Karpas-422 (cell line): ENCODE measurements at regions not wholly inside any gene's neighbourhood (a gene's known extent, or its start where the extent isn't known, plus 50 kb on each side); places are given as distances from the start of the nearest gene placed in this dataset.

Experiments used
- DNase-seq: peaks from one replicate; pipeline ENCODE4 v3.0.0-alpha.2; 2015
- H2AFZ ChIP-seq: fragments of 200-600 bp; sonication (generic); 2 replicates; pipeline ENCODE4 v1.6.1; 2014; ENCODE audit warnings: antibody characterized with exemption, low read length, mixed read lengths
- H3K27ac ChIP-seq: fragments of 200-600 bp; sonication (generic); 2 replicates; pipeline ENCODE4 v1.5.1; 2014; ENCODE audit warnings: mild to moderate bottlenecking, low read length, moderate library complexity
- H3K27me3 ChIP-seq: fragments of 200-600 bp; sonication (generic); 2 replicates; pipeline ENCODE4 v1.6.1; 2014; ENCODE audit warnings: low read length, mixed read lengths
- H3K36me3 ChIP-seq: fragments of 200-600 bp; sonication (generic); 2 replicates; pipeline ENCODE4 v1.6.1; 2014; ENCODE audit warnings: low read length, mixed read lengths; ENCODE audit not compliant: insufficient read depth
- H3K4me1 ChIP-seq: fragments of 200-600 bp; sonication (generic); 2 replicates; pipeline ENCODE4 v1.6.1; 2014; ENCODE audit warnings: mild to moderate bottlenecking, low read length, mixed read lengths
- H3K4me2 ChIP-seq: fragments of 200-600 bp; sonication (generic); 2 replicates; pipeline ENCODE4 v1.6.1; 2014; ENCODE audit warnings: low read length, low read depth, mild to moderate bottlenecking; ENCODE audit not compliant: poor library complexity, severe bottlenecking
- H3K4me3 ChIP-seq: fragments of 200-600 bp; sonication (generic); 2 replicates; pipeline ENCODE4 v1.5.1; 2014; ENCODE audit warnings: mild to moderate bottlenecking, antibody characterized with exemption, low read length, mixed read lengths
- H3K79me2 ChIP-seq: fragments of 200-600 bp; sonication (generic); 2 replicates; pipeline ENCODE4 v1.6.1; 2014; ENCODE audit warnings: mild to moderate bottlenecking, low read length, mixed read lengths
- H3K9ac ChIP-seq: fragments of 200-600 bp; sonication (generic); 2 replicates; pipeline ENCODE4 v1.6.0; 2014; ENCODE audit warnings: low read length
- H3K9me2 ChIP-seq: fragments of 200-600 bp; sonication (generic), shearing (Covaris generic); replicated peaks from 2 replicates; pipeline ENCODE4 v1.6.0; 2014; ENCODE audit warnings: mild to moderate bottlenecking, low read length, moderate library complexity; ENCODE audit not compliant: insufficient read depth
- H3K9me3 ChIP-seq: fragments of 300-700, 200-600 bp; sonication (generic); 2 replicates; pipeline ENCODE4 v1.6.1; 2014; ENCODE audit warnings: low read length, mixed read lengths
- H4K20me1 ChIP-seq: fragments of 200-600 bp; sonication (generic); 2 replicates; pipeline ENCODE4 v1.6.1; 2014; ENCODE audit warnings: mild to moderate bottlenecking, antibody characterized with exemption, low read length, low read depth; ENCODE audit not compliant: insufficient read depth

DNA sequence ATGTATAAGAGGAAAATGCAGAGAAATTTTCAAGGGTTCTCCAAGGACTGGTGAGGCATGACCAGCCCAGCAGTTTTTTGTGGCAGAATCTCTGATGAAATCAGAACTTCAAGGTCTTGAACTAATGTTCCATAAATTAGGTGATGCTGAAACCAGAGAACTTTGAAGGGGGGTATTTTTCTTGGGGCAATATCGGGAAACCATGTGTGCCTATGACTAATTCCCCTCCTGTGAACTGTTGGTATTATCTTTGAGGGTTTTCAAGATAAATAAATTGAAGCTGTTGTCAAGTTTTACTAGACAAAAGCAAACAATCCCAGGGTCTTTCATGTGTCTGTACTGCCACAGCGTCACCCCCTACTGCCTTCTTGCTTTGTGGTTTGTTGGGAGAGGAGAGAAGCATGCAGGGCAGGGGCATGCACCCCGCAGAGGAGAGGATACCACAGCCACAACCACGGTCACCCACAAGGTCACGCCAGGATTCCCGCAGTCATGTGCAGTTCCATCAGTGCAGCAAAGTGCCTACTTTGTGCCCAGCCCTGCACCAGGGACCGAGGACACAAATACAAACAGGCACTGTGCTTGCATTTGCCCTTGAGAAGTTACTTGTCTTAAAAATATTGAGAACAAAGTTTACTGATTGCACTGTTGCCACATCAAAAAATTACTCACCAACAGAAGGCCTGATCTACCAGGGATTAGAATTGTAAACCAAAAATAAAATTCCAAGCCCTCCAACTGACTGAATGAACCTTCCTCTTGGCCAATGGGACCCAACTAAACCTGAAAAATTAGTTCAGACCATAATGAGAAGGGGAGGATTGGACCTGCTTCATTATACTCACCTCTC, 413.3 kb upstream of the TRIB2 start:
- Histone ChIP-seq H3K27me3 (no peaks in the 10 kb centered on the region), H3K4me1 (no peaks in the 10 kb centered on the region), H3K4me2 (no peak overlapping the region), H3K79me2 (no peaks in the 10 kb centered on the region), H3K9me2 (no peaks in the 10 kb centered on the region), H3K9ac (no peak overlapping the region), H3K4me3 (no peak overlapping the region), H3K36me3 (no peaks in the 10 kb centered on the region), H3K27ac (no peak overlapping the region), H3K9me3 (no peaks in the 10 kb centered on the region), H4K20me1 (no peaks in the 10 kb centered on the region), H2AFZ (no peak overlapping the region)
- no peak for DNase-seq

DNA sequence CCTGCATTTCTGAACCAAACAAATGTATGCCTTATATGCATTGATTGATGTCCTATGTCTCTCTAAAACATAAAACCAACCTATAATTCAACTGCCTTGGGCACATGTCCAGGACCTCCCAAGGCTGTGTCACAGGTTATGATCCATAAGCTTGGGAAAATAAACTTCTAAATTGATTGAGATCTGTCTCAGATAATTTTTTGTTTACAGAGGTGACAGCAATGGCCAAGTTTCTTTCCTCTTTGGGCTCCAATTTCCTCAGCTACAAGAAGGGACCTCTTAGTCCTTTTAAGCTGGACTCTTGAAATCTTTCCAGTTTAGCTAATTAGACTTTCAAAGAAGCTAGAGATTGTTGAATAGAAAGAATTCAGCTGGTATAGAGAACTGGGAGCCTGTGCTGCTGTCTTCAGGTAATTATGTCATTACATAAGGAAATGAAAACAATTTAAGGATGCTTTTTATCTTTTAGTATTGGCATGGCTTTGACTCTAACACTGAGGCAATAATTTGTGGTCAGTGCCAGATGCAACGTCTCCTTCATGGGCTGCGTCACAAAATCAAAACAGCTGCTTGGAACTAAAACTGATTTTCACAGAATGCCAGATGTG, 412.1 kb upstream of the TRIB2 start:
- Histone ChIP-seq H3K9me3 (no peaks in the 10 kb centered on the region), H3K4me1 (no peaks in the 10 kb centered on the region), H3K4me2 (no peak overlapping the region), H3K79me2 (no peaks in the 10 kb centered on the region), H3K27me3 (no peaks in the 10 kb centered on the region), H3K9ac (no peak overlapping the region), H3K9me2 (no peaks in the 10 kb centered on the region), H3K4me3 (no peak overlapping the region), H4K20me1 (no peaks in the 10 kb centered on the region), H3K36me3 (no peaks in the 10 kb centered on the region), H3K27ac (no peak overlapping the region), H2AFZ (no peak overlapping the region)
- DNase-seq: no peak

- Histone ChIP-seq H3K9me2 (no peaks in the 10 kb centered on the region), H3K4me2 (no peak overlapping the region), H3K36me3 (no peaks in the 10 kb centered on the region), H3K79me2 (no peaks in the 10 kb centered on the region), H3K4me1 (no peaks in the 10 kb centered on the region), H2AFZ (no peak overlapping the region), H3K4me3 (no peak overlapping the region), H3K27ac (no peak overlapping the region), H3K9ac (no peak overlapping the region), H3K9me3 (no peaks in the 10 kb centered on the region), H3K27me3 (no peaks in the 10 kb centered on the region), H4K20me1 (no peaks in the 10 kb centered on the region)
- DNase-seq: no peak
Observed at GRCh38 chr2:12305931-12306330, 410.8 kb upstream of the TRIB2 start.

GRCh38 chr2:12310399-12310798, 406.3 kb upstream of the TRIB2 start:
- no peaks in the 10 kb centered on the region for H3K9me3 ChIP-seq
- H3K4me3 ChIP-seq: no peak overlapping the region
- H3K4me1 ChIP-seq: peaks cover 4% of the 10 kb centered on the region; the same call in 1 of the 2 replicates
- no peaks in the 10 kb centered on the region for H3K36me3 ChIP-seq
- H3K27me3 ChIP-seq: no peaks in the 10 kb centered on the region
- no peaks in the 10 kb centered on the region for H3K79me2 ChIP-seq
- H2AFZ ChIP-seq: no peak overlapping the region
- H4K20me1 ChIP-seq: no peaks in the 10 kb centered on the region
- H3K27ac ChIP-seq: no peak overlapping the region
- no peaks in the 10 kb centered on the region for H3K9me2 ChIP-seq
- no peak overlapping the region for H3K4me2 ChIP-seq
- DNase-seq: no peak
- no peak overlapping the region for H3K9ac ChIP-seq

DNA sequence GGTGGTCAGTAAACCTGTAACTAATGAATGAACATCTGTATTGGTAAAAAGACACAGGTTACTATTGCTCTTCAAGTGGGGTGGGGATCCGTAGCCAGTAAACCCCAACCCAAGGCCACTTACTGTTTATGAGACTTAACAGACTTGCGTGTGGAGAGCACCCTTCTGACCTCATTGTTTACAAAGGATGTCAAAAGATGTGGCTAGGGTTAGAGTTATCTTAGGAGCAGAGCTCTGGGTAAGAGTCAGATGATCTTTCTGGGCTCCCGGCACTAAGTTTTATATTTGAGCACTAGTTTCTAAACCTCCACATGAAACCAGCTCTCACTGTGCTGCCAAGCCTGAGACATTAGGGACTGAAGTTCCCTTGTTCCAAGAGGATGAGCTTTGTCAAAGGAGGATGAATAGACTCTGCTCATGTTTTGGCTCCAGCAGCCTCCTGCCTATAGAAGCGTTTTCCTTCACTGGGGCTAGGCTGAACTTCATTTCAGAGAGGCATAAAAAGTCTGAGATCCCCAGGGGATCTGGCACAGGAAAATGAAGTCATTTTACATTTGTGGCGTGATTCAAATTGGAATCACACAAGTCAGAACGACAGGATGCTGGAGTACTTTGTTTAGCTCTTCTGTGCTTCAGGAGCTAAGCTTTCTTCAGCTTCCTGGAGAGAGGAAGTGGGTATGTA, 403.1 kb upstream of the TRIB2 start:
- H3K9ac ChIP-seq: no peak overlapping the region
- H3K36me3 ChIP-seq: no peaks in the 10 kb centered on the region
- H3K4me1 ChIP-seq: peaks cover 13% of the 10 kb centered on the region
- H4K20me1 ChIP-seq: no peaks in the 10 kb centered on the region
- no peaks in the 10 kb centered on the region for H3K9me3 ChIP-seq
- no peak overlapping the region for H3K27ac ChIP-seq
- no peak overlapping the region for H3K4me3 ChIP-seq
- no peaks in the 10 kb centered on the region for H3K9me2 ChIP-seq
- no peak overlapping the region for H2AFZ ChIP-seq
- H3K4me2 ChIP-seq: no peak overlapping the region
- H3K27me3 ChIP-seq: no peaks in the 10 kb centered on the region
- DNase-seq: no peak
- no peaks in the 10 kb centered on the region for H3K79me2 ChIP-seq

- no peak overlapping the region for H2AFZ ChIP-seq
- no peaks in the 10 kb centered on the region for H3K9me2 ChIP-seq
- H3K4me2 ChIP-seq: no peak overlapping the region
Observed at GRCh38 chr2:12314127-12314760, 402.5 kb upstream of the TRIB2 start.

DNA sequence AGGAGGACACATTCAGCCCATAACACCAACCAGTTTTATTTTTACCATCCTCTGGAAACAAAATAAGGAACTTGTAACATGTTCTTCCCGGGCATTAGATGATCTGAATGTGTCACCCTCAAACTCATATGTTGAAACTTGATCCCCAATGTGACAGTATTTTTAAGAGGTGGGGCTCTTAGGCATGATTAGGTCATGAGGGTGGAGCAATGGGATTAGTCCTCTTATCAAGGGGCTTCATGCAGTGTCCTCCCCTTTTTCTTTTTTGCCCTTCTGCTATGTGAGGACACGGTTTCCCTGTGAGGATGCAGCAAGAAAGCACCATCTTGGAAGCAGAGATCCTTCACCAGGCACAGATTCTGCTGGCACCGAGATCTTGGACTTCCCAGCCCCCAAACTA, 401.5 kb upstream of the TRIB2 start:
- Histone ChIP-seq H4K20me1 (no peaks in the 10 kb centered on the region), H3K36me3 (no peaks in the 10 kb centered on the region), H3K9me3 (no peaks in the 10 kb centered on the region), H2AFZ (no peak overlapping the region), H3K9ac (no peak overlapping the region), H3K4me1 (peaks cover 17% of the 10 kb centered on the region), H3K4me3 (no peak overlapping the region), H3K4me2 (no peak overlapping the region), H3K27me3 (no peaks in the 10 kb centered on the region), H3K79me2 (no peaks in the 10 kb centered on the region), H3K27ac (no peak overlapping the region), H3K9me2 (no peaks in the 10 kb centered on the region)
- DNase-seq: no peak

More at GRCh38 chr2:12314127-12314760, 402.5 kb upstream of the TRIB2 start:
- H3K36me3 ChIP-seq: no peaks in the 10 kb centered on the region
- peaks cover 14% of the 10 kb centered on the region for H3K4me1 ChIP-seq
- H3K27me3 ChIP-seq: no peaks in the 10 kb centered on the region
- no peak overlapping the region for H3K9ac ChIP-seq
- no peak overlapping the region for H3K27ac ChIP-seq
- H3K79me2 ChIP-seq: no peaks in the 10 kb centered on the region
- H3K9me3 ChIP-seq: no peaks in the 10 kb centered on the region
- no peaks in the 10 kb centered on the region for H4K20me1 ChIP-seq
- no peak for DNase-seq
- H3K4me3 ChIP-seq: no peak overlapping the region

DNA sequence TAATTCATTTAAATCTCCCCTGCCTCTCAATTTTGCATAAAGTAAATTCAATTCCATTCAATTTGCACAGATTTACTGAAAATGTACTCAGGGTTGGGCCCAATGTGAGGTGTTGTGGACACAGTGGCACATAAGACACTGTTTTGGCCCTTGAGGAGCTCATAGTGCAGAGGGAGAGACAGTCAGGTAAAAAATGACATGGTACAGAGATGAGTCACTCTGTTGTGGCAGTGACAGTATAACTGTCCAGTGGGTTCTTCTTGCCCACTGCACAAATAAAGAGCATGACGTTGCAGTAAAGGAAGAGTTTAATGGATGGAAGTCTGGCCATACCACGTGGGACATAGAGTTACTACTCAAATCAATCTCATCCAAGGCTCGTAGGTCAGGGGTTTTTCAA, 400.3 kb upstream of the TRIB2 start:
- no peak for DNase-seq
- Histone ChIP-seq H3K9me3 (no peaks in the 10 kb centered on the region), H3K4me1 (peaks cover 17% of the 10 kb centered on the region), H3K4me3 (no peak overlapping the region), H3K4me2 (no peak overlapping the region), H3K9me2 (no peaks in the 10 kb centered on the region), H4K20me1 (no peaks in the 10 kb centered on the region), H2AFZ (no peak overlapping the region), H3K27ac (no peak overlapping the region), H3K36me3 (no peaks in the 10 kb centered on the region), H3K79me2 (no peaks in the 10 kb centered on the region), H3K9ac (no peak overlapping the region), H3K27me3 (no peaks in the 10 kb centered on the region)
